Iris pigment epithelial cell (primary cell): ENCODE measurements at regions not wholly inside any gene's neighbourhood (a gene's known extent, or its start where the extent isn't known, plus 50 kb on each side); places are given as distances from the start of the nearest gene placed in this dataset.

Experiments used
- DNase-seq: peaks from one replicate; pipeline ENCODE4 v3.0.0-alpha.2; 2011; ENCODE audit warnings: low read depth

DNA sequence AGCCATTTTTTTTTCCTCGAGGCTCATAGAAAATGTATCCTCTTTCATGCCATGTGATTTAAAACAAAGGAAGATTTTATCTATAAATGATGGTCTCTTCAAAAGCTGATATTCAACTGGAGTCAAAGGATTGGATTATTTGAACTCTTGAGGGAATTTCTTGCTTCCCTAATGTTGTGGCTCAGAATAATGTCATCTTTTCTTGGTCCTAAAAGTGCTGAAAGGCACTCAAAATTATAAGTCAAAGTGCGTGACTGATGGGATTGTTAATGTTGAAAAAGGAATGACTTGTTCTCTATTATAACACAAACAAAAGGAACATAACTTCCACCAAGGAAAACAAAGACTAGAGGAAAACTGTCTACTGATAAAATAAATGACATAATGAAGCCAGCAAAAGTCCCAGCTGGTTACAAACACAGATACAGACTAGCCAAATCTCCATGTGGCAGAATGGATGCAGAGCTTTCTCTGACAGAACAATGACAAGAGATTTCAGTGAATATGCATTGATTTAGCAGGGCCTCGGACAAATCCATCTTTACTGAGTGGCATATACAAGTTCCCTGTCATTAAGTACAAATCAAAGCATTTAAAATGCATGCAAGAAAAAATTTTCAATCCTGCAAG lies 552.6 kb downstream of the GBA3 start:
- no peak for DNase-seq

DNA sequence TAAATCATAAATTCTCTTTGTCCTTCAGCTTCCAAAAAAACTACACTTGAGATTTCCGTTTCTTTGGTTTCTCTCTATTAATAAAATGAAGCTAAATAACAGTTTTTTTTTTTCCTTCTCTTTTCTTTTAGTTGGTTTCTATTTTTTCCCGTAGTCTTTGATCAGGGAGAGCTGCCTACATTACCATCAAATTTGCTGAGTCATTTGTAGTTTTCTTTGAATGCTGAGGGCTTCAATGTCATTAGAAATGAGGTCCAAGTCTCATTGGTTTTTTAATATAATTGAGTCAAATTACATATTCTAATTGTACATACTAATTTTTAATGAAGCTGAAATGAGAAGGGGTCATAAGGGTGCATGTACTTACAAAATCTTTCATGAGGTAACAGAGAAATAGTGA lies 550.2 kb downstream of the GBA3 start:
- no peak for DNase-seq

DNA sequence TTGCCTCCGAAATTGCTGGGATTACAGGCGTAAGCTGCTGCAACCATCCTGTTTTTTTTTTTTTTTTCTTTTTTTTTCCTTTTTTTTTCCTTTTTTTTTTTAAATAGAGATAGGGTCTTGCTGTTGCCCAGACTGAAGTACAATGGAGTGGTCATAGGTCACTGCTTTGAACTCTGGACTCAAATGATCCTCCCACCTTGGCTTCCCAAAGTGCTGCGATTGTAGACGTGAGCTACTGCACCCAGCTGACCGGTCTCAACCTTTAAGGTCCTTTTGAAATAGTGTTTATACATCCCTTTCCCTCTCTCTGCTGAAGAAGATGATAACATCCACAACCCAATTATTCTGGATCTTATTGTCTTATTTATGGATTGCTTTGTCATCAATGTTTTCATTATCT lies 548.7 kb downstream of the GBA3 start:
- DNase-seq = no peak

DNA sequence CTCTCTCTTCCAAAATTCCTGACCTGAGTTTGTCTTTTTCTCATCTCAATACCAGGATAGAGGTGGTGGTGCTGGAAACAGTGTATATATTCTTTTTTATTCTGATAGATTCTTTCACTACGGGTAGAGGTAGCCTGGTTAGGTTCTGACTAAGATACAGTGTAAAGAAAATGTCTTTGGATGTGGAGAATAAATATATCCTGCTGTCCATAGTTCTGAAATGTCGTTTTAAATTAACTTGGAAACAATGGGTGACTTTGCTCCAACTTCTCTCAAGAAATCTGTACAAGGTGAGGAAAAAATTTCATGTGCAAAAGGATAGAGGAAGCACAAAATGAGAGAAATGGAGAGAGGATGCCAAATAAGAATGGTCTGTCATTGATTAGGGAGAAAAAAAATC lies 546.1 kb downstream of the GBA3 start:
- DNase-seq = no peak

DNA sequence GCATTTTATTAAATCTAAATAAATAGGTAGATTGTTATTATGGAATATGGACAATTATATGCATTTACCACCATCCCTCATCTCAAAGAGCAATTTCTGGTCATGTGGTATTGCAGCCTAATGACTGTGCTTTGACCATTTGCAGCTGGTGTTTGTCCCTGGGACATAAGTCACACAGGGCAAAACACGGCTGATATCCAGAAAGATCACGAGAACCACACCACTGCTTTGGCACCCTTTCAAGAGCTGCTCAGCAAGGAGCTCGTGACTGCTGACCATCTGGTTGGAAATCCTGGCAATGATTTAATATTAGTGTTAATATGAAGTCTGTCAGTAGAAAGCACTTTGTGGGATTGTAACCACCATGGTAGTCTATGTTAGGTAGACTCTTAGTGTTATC lies 545.0 kb downstream of the GBA3 start:
- DNase-seq = no peak

DNA sequence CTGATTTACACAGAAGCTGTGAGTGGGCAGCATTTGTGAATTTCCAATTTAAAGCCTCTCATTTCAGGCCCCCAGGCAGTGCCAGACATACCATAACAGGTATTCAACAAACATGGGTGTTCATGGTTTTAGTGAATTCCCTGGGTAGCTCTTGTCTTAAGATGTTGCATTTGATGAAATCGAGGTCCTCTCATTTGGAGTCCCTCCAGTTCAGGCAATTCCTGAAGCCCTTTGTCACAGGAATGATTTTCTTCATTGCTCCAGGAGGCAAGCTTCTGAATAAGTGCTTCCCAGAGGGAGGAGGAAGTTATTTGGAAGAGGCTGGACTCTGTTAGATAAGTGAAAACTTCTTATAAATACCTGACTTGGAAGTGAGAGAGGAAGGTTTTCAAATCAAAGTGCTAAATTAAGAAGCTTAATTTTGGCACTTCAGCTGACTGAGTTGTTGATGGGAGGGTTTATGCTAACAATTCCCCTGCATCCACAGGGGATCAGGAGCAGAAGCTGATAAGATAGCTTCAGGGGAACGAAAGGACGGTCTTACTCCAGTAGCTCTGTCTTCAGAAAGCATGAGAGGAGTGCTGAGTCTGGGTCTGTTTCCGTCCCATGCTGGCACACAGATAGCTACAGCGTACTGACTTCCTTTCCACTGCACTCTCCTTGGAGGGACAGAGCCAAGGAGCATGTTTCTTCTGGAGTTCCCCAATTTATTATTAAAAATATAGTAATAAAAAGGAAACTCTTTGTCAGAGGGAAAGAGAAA lies 543.1 kb downstream of the GBA3 start:
- no peak for DNase-seq

DNA sequence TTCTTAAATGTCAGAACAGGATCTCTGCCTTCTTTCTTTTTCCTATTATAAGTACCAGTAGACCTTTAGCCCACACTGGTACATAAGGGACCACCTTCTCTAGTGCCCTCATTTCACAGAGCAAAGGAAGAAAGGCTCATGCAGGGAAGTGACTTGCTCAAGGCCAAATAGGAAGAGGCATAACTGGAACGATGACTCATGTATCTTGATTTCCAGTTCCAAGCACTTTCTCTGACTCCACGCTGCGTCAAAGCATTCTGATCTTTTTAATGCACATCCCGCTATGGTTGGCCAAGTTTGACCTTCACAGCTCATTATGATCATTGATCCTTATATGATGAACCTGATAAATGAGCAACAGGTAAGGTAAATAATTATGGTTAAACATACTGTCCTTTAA lies 542.0 kb downstream of the GBA3 start:
- DNase-seq = peak; percentile 17

DNA sequence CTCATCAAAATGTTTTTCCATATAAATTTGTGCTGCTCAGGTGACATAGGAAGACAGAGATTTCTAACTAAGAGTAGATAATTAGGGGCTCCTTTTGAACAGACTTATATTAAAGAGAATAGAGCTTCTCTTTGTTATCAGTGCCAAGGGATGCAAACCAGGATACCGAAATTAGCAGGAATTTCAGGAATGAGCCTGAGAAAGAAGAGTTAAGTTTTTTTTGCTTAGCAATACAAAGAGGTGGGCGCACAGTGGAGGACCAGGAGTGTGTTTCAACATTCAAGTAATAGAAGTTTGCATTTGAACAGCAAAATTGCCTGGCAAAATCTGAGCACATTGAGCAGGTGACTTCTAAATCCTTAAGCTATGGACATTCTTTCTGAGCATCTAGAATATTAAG lies 541.3 kb downstream of the GBA3 start:
- DNase-seq = no peak

DNA sequence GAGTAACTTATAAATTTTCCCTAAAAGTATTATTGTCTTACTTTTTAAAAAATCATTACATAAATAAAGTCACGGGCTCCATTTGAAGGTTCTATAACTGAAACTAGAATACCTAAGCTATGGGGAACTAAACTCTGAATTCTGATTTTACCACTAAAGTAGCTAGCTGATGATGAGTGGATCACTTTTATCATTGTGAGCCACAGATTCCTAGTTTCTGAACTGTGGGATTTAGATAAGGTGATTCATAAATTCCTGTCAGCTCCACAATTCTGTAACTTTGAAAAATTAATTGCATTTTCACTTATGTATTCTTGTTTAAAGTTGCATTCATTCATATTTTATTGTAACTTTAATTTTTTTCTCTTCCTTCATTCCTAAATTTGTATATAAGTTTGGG lies 540.9 kb downstream of the GBA3 start:
- DNase-seq = peak; percentile 5

DNA sequence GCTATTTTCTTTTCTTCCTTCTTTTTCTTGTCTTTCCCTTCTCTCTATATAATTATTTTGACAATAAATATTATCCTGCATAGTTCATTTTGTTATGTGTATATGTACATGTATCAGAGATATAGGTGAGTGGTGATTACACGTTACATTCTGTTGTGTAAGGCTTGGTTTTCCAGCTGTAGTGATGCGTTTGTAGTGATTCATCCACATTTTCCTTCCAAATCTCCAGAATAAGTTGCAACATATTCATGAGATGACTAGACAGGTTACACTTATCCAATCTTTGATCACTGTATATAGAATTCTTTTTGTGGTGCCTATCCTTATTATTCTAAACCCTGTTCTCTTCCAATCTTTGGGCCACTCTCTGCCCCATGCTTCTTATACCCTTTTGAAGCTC lies 540.2 kb downstream of the GBA3 start:
- peak; percentile 7 for DNase-seq

DNA sequence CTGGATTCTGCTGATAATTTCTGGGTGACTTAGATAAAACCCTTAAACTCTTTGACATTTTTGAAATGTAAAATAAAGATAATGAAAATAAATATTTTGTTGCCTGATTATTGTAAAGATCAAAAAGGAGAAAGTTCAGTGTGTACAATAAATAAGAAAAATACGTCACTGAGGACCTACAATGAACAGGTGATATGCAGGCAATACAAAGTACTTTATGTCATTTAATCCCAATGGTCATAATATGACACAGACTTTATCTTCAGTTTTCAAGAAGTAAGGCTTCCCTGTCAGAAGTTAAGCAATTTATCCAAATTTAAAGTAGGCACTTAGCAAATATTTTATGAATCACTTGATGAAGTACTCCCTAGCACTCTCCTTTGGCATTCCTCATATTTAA lies 532.8 kb downstream of the GBA3 start:
- no peak for DNase-seq

DNA sequence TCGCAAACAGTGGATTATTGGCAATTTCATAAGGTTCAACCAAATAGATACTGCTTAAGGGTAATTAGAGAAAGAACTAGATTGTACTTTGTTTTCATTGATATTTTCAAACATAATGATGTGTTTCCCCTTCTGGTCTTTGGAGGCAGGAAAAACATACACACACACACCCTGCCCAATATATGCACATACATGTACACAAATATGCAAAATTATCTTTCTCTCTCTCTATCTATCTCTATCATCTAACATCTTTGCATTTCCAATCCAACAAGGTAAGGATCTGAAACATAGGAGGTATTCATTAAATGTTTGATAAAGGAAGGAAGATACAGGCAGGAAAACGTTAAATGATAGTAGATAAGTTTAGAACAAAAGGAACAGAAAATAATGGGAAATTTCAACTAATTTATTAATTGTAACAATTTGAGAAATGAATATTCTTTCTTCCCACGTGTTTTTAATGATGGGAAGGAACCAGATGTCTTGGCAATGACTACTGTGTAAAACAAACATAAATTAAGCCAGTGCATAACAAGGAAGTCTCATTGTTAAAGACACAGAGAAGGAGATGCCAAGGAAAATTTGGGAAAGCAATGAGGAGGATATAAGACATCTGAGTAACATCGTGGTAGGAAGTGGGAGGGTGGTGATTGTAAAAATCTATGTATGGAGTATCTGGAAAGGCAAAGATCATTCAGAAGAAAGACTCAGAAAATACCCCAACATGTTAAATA lies 532.1 kb downstream of the GBA3 start:
- no peak for DNase-seq

DNA sequence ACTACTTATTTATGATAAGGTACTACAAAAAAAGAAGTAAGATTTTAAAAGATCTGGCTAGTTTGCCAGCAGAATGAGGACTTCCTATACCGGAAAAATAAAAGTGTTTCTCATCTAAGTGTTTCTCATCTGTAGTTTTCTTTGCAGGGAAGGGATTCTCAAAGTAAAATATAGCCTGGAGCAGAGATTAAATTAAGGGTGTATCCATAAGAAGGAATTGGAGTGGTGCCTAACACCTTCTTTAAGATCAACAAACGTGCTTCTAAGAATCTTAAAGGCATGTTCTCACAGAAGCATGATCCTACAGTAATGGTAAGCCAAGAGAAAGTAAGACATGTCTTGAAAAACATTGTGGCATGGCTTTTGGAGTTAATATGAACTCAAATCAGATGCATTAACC lies 528.2 kb downstream of the GBA3 start:
- DNase-seq = no peak

DNA sequence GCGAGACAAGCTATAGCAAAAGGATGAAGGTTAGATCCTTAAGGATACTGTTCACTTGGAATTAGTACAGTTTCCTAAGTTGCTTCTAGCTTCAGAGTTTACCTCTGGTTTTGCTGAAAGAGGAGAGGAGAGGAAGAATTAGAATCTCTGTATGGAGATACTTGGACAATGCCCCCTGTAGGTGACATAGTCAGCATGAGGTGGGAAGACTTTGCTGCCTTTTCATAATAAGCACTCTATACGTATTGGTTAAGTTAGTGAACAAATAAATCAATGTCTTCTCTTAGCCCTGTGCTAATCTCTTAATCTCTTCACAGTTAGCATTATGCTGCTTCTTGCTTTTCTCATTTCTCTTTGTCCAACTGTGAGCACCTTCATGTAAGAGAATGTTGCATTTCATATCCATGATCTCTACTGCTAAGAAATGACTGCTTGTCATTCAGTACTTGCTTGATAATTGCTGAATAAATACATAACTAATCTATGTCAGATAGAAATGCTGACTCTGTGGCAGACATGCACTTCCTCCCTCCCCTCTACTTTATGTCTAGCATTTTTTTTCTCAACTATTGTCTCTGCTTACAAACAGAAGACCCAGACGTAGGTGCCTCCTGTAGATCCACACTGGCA lies 527.2 kb downstream of the GBA3 start:
- no peak for DNase-seq

DNA sequence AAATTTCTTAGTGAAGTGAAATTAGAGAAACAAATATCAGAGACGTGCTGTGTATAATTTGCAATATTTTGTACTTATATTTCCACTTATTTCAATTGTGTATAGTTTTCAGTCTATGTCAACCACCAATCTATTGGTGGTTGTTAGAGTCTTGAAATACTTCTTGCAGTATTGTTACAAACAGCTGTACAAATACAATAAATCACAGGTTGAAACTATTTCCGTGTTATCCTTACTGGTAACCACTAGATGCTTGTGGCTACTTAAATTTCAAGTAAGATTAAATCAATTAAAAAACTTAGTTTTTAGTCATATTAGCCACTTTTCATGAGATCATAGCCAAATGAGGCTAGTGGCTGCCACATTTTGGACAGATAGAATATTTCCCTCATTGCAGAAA lies 520.5 kb downstream of the GBA3 start:
- no peak for DNase-seq

DNA sequence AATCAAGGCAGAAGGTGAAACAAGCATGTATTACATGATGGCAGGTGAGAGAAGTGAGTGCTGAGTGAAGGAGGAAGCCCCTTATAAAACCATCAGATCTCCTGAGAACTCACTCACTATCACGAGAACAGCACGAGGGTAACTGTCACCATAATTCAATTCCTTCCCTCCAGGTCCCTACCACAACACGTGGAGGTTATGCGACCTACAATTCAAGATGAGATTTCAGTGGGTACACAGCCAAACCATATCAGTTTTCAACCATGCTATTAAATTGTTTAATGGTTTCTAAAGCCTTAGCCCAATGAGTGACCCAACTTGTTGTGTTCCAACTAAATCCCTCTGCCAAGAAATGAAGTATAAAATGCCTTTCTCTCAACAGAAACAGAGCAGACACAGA lies 519.8 kb downstream of the GBA3 start:
- DNase-seq = no peak

DNA sequence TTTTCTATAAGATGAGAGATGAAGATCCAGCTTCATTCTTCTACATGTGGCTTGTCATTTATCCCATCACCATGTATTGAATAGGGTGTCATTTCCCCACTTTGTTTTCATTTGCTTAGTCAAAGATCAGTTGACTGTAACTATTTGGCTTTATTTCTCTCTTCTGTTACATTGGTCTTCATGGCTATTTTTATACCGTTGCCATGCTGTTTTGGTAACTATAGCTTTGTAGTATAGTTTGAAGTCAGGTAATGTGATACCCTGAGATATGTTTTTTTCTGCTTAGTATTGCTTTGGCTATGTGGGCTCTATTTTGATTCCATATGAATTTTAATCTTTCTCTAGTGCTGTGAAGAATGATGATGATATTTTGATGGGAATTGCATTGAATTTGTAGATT lies 514.3 kb downstream of the GBA3 start:
- DNase-seq = no peak

DNA sequence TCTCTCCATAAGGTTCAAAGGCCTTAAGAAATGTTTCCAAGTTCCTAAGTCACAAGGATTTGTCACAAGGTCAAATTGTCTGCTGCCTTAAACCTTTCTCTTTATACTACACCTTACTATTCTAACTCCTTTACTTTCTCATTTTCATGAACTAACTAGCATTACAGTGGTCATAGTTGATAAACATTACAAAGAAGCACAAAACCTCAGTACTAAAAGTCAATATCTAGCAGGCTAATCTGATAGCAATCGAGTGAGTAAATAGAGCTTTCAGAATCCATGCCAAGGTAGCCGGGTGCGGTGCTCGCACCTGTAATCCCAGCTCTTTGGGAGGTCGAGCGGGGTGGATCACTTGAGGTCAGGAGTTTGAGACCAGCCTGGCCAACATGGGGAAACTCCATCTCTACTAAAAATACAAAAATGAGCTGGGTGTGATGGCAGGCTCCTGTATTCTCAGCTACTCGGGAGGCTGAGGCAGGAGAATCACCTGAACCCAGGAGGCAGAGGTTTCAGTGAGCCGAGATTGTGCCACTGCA lies 510.0 kb downstream of the GBA3 start:
- no peak for DNase-seq

DNA sequence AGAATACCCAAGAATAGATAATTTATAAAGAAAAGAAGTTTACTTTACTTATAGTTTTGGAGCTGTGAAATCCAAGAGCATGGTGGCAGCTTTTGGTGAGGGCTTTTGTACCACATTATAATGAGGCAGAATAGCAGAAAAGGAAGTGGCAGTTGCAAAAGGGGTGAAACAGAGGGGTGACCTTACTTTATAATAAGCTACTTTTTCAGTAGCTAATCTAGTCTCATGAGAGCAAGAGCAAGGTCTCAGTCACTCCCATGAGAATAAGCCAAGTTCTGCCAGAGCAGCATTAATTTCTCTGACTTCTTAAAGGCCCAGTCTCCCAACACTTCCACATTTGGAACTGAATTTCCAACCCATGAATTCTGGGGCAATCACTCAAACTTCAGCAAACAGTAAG lies 502.0 kb downstream of the GBA3 start:
- no peak for DNase-seq

DNA sequence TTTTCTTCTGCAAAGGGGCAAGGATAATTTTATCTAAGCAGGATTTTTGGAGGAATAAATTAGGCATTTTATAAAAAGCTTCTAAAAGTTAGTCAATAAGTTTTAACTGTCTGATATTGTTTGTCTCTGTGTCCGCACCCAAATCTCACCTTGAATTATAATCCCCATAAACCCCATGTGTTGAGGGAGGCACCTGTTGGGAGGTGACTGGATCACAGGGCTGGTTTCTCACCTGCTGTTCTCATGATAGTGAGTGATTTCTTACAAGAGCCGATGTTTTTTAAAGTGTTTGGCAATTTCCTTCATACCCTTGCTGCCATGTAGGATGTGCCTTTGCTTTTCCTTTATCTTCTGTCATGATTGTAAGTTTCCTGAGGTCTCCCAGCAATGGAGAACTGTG lies 481.4 kb downstream of the GBA3 start:
- DNase-seq = no peak

DNA sequence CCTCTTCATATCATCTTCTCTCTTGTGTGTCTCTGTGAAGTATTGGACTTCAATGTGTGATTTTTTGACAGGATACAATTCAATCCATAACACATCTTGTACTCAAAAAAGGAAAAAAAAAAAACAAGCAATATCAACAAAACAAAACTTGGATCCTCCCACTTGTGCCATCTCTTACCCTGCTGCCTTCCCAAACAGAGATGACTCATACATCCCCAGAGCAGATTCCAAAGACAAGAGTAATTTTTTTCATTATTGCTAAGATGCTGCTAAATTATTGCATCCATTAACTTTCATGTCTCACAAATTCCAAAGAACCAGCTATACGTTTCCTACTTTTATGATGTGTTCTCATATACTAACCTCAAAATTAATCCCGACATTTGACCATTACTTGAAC lies 479.2 kb downstream of the GBA3 start:
- DNase-seq = peak; percentile 2

DNA sequence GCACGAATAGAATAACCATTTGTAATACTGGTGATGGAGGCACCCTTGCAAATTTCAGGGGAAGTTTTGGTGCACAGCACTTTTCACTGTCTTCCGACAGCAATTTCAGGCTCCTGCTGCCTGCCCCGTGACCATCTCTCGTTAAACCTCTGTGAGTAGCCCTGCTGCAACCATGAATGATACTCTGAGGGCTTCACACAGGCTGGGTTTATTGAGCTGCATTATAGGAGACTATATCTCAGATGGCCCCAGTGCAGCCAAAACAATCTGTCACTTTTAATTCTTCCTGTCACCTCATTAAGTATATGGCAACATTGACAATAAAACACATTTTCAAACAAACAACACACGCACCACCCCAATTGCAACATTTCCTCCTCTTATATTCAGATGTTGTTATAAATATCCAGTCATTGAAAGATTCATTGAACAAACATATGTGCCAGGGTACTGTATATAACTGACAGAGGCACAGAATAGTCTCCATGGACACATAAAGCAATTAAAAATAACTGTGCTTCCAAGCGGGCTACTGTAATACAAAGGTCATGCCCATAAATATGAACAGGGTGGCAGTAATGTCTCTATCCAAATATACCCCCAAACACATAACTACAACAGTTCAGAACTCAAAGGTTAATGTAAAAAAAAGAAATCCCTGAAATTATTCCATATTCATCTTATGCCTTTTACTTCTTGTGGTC lies 477.0 kb downstream of the GBA3 start:
- no peak for DNase-seq
